Keratinocyte (primary cell): ENCODE measurements at regions not wholly inside any gene's neighbourhood (a gene's known extent, or its start where the extent isn't known, plus 50 kb on each side); places are given as distances from the start of the nearest gene placed in this dataset.
"Not testable (repeated sequence)": the region's sequence is repeated elsewhere in the genome, so short reads cannot be mapped to it uniquely, and the experiment has no call there.

Source experiments
- DNase-seq: peaks from one replicate; pipeline ENCODE4 v3.0.0-alpha.2; 2011; ENCODE audit warnings: low read depth, missing footprints, low spot score
- FAIRE-seq: peaks from 2 replicates; lab custom pipeline; 2011; peaks lifted over from hg19 to GRCh38; lab: Jason Lieb, UNC
- H2AFZ ChIP-seq: 2 replicates; pipeline ENCODE4 v1.6.0; 2012; ENCODE audit warnings: low read length, control low read depth, inconsistent platforms; ENCODE audit not compliant: control insufficient read depth
- H3K27ac ChIP-seq: 2 replicates; pipeline ENCODE4 v1.5.1; 2011; ENCODE audit warnings: low read length; ENCODE audit not compliant: control insufficient read depth, insufficient read depth
- H3K27me3 ChIP-seq: 3 replicates; pipeline ENCODE4 v1.6.0; 2011; ENCODE audit warnings: low read length; ENCODE audit not compliant: control insufficient read depth, insufficient read depth; ENCODE audit errors: extremely low read depth
- H3K36me3 ChIP-seq, 2 experiments: 2 replicates in 1 of 2; 3 replicates in 1 of 2; pipeline ENCODE4 v1.5.1; 2011; ENCODE audit warnings: low read length in 2 of 2, mild to moderate bottlenecking in 1 of 2; ENCODE audit not compliant: control insufficient read depth in 2 of 2, insufficient read depth in 2 of 2; ENCODE audit errors: extremely low read depth in 1 of 2
- H3K4me1 ChIP-seq: 3 replicates; pipeline ENCODE4 v1.5.1; 2011; ENCODE audit warnings: low read length; ENCODE audit not compliant: control insufficient read depth, insufficient read depth; ENCODE audit errors: extremely low read depth
- H3K4me2 ChIP-seq: 3 replicates; pipeline ENCODE4 v1.6.0; 2011; ENCODE audit warnings: low read depth, low read length; ENCODE audit not compliant: control insufficient read depth, insufficient read depth; ENCODE audit errors: extremely low read depth
- H3K4me3 ChIP-seq, 3 experiments: fragments of 200-600 bp in 1 of 3; sonication (generic) in 1 of 3; 2 replicates in 2 of 3; 3 replicates in 1 of 3; pipeline ENCODE4 v1.5.1; 2011 to 2016; ENCODE audit warnings: low read length in 3 of 3, mild to moderate bottlenecking in 3 of 3, control low read depth in 2 of 3, inconsistent platforms in 1 of 3, low read depth in 1 of 3, mixed read lengths in 1 of 3, mixed run types in 1 of 3, moderate library complexity in 1 of 3; ENCODE audit not compliant: control insufficient read depth in 2 of 3, insufficient read depth in 2 of 3; ENCODE audit errors: extremely low read depth in 1 of 3
- H3K79me2 ChIP-seq: 2 replicates; pipeline ENCODE4 v1.6.0; 2012; ENCODE audit warnings: low read length; ENCODE audit not compliant: control insufficient read depth, insufficient read depth
- H3K9ac ChIP-seq: 3 replicates; pipeline ENCODE4 v1.6.0; 2011; ENCODE audit warnings: low read length; ENCODE audit not compliant: control insufficient read depth, insufficient read depth; ENCODE audit errors: extremely low read depth
- H3K9me1 ChIP-seq: 3 replicates; pipeline ENCODE4 v1.6.0; 2011; ENCODE audit warnings: low read length; ENCODE audit not compliant: control insufficient read depth, insufficient read depth; ENCODE audit errors: extremely low read depth
- H3K9me3 ChIP-seq: 2 replicates; pipeline ENCODE4 v1.5.1; 2012; ENCODE audit warnings: low read depth, low read length; ENCODE audit not compliant: control insufficient read depth
- H4K20me1 ChIP-seq: 3 replicates; pipeline ENCODE4 v1.6.0; 2011; ENCODE audit warnings: low read length; ENCODE audit not compliant: control insufficient read depth, insufficient read depth; ENCODE audit errors: extremely low read depth
- EZH2 ChIP-seq: IDR thresholded peaks from one replicate; pipeline ENCODE4 v1.6.1; 2012; ENCODE audit warnings: inconsistent platforms, mild to moderate bottlenecking, low read length, moderate library complexity
- dilution Hi-C: fragments of 300-500 bp; cut with MboI; formaldehyde crosslinking; loops from one replicate; pipeline ENCODE4 v1.7.0; 2020; ENCODE audit warnings: low sequenced_read_pairs; ENCODE audit not compliant: extremely low pct_ligation_motif_present
- TF ChIP-seq, protein P1 (sequence below), 3 experiments: IDR thresholded peaks in 1 of 3; conservative IDR thresholded peaks in 1 of 3; optimal IDR thresholded peaks in 1 of 3; 2 replicates in 2 of 3; 3 replicates in 1 of 3; pipeline versions ENCODE3 to v1.5.1; 2011; ENCODE audit warnings: low read length in 3 of 3, mild to moderate bottlenecking in 3 of 3, moderate library complexity in 2 of 3, control low read depth in 1 of 3, inconsistent platforms in 1 of 3; ENCODE audit not compliant: insufficient read depth in 2 of 3; ENCODE audit errors: extremely low read depth in 1 of 3

DNA sequence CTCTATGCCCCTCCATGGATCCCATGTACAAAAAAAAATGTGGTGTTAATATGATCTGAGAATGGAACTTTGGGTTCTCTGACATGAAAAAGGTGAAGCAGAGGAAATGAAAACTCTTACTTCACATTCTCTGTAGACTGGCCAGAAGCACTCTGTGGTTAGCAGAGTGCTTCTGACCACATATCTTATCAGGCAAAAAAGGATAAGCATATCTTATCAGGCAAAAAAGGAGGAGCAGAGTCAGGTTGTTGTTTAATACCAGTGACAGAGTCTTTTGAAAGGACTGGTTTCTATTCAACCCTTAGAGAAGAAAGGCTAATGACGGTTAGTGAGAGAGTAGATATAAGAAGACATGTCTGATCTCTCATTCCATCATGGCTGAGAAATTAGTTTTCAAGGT is 1404.8 kb downstream of the SLITRK1 start:
- H3K4me2 ChIP-seq, result no peak overlapping the region
- DNase-seq (no peak), FAIRE-seq (no peak)
- H3K9me1 ChIP-seq, result no peaks in the 10 kb centered on the region
- H2AFZ ChIP-seq, result no peak overlapping the region
- TF ChIP-seq, protein P1, sequence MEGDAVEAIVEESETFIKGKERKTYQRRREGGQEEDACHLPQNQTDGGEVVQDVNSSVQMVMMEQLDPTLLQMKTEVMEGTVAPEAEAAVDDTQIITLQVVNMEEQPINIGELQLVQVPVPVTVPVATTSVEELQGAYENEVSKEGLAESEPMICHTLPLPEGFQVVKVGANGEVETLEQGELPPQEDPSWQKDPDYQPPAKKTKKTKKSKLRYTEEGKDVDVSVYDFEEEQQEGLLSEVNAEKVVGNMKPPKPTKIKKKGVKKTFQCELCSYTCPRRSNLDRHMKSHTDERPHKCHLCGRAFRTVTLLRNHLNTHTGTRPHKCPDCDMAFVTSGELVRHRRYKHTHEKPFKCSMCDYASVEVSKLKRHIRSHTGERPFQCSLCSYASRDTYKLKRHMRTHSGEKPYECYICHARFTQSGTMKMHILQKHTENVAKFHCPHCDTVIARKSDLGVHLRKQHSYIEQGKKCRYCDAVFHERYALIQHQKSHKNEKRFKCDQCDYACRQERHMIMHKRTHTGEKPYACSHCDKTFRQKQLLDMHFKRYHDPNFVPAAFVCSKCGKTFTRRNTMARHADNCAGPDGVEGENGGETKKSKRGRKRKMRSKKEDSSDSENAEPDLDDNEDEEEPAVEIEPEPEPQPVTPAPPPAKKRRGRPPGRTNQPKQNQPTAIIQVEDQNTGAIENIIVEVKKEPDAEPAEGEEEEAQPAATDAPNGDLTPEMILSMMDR (optimal IDR thresholded peaks at IDR 0.05 in 1 of 3, IDR thresholded peaks at IDR 0.05 in 1 of 3, conservative IDR thresholded peaks at IDR 0.05 in 1 of 3; ENCODE audit: extremely low read depth in 1 of 3, insufficient read depth in 2 of 3, low read length in 3 of 3), result no peak
- TF ChIP-seq EZH2, result no peak
- H3K9me3 ChIP-seq, result no peaks in the 10 kb centered on the region
- dilution Hi-C loops, result no loop called here
- no peaks in the 10 kb centered on the region for H3K79me2 ChIP-seq
- H3K4me3 ChIP-seq, result no peak overlapping the region
- no peaks in the 10 kb centered on the region for H3K27me3 ChIP-seq
- H4K20me1 ChIP-seq, result no peaks in the 10 kb centered on the region
- H3K9ac ChIP-seq, result no peak overlapping the region
- no peaks in the 10 kb centered on the region for H3K4me1 ChIP-seq
- no peaks in the 10 kb centered on the region for H3K36me3 ChIP-seq
- no peak overlapping the region for H3K27ac ChIP-seq

DNA sequence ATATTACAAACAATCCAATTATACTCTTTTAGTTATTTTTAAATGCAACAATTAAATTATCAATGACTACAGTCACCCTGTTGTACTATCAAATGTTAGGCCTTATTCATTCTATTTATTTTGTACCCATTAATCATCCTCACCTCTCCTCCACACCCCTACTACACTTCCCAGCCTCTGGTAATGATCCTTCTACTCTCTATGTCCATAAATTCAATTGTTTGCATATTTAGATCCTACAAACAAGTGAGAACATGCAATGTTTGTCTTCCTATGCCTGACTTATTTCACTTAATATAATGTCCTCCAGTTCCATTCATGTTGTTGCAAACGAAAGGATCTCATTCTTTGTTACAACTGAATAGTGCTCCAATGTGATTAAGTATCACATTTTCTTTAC is 1414.6 kb downstream of the SLITRK1 start:
- Histone ChIP-seq H3K4me2 (no peak overlapping the region), H3K27ac (no peak overlapping the region), H3K9me3 (no peaks in the 10 kb centered on the region), H3K4me3 (no peak overlapping the region), H3K9me1 (no peaks in the 10 kb centered on the region), H3K36me3 (no peaks in the 10 kb centered on the region), H3K27me3 (no peaks in the 10 kb centered on the region), H4K20me1 (no peaks in the 10 kb centered on the region), H3K4me1 (no peaks in the 10 kb centered on the region), H3K79me2 (no peaks in the 10 kb centered on the region), H2AFZ (no peak overlapping the region), H3K9ac (no peak overlapping the region)
- dilution Hi-C loops, result no loop called here
- no peak for DNase-seq
- FAIRE-seq, result no peak
- no peak for TF ChIP-seq EZH2
- TF ChIP-seq, protein P1 (optimal IDR thresholded peaks at IDR 0.05 in 1 of 3, IDR thresholded peaks at IDR 0.05 in 1 of 3, conservative IDR thresholded peaks at IDR 0.05 in 1 of 3; ENCODE audit: extremely low read depth in 1 of 3, insufficient read depth in 2 of 3, low read length in 3 of 3), result no peak

DNA sequence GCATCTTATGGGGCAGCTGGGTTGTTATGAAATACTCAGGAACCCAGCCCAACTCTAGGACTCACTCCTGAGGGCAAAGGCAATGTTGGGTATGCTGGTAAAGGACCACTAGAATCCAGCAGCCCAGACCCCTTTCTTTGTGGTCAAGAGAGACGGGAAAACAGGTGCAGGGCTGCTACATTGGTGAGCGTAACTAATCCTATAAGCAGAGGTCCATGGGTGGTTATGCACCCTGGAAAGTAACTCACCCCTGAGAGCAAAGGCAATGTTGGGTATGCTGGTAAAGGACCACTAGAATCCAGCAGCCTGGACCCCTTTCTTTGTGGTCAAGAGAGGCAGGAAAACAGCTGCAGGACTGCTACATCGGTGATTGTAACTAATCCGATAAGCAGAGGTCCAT is 1422.7 kb downstream of the SLITRK1 start:
- H2AFZ ChIP-seq, H3K4me1 ChIP-seq, H3K9me3 ChIP-seq, DNase-seq, FAIRE-seq, H3K27me3 ChIP-seq, H3K27ac ChIP-seq, H3K79me2 ChIP-seq, H3K36me3 ChIP-seq, H3K9me1 ChIP-seq, dilution Hi-C loops, H3K9ac ChIP-seq, H3K4me2 ChIP-seq, H4K20me1 ChIP-seq, H3K4me3 ChIP-seq: not testable (repeated sequence)
